ENCODE measurements at regions not wholly inside any gene's neighbourhood (a gene's known extent, or its start where the extent isn't known, plus 50 kb on each side); places are given as distances from the start of the nearest gene placed in this dataset.

DNA sequence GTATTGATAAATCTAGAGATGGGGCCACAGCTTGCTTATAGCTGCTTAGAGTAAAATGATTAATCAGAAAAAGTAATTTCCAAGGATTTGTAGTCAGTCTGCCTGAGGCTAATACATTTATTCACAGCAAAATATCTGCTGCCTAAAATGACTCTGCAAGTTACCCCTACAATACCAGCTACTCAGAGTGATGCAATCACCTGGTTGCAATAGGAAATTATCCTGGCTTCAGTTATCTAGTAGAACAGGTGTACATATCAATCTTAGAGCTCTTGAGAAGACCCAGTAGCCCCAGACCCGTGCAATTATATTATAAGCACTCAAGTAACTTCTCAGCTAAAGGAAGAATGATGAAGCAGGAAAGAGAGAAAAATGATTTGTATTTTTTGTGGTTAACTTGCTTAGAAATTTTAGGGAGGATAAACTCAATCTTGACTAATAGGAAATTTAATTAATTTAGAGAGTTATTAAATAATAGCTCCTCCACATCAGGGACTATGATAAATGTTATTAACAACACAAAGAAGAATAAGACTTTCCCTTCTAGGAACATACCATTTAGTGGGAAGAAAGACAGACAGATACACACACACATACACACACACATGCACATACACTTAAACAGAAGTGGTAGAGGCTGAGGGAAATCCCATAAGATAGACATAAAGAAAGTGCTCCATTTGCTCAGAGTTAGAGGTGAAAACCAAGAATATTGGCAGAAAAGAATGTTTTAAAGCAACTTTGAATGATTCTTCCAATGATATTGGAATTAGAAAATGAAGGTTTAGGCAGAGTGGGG, 140.4 kb upstream of the PRSS1 start:
- H3K27ac ChIP-seq, result no peak overlapping the region
- no peak for DNase-seq (ENCODE audit: low read depth, low spot score)

DNA sequence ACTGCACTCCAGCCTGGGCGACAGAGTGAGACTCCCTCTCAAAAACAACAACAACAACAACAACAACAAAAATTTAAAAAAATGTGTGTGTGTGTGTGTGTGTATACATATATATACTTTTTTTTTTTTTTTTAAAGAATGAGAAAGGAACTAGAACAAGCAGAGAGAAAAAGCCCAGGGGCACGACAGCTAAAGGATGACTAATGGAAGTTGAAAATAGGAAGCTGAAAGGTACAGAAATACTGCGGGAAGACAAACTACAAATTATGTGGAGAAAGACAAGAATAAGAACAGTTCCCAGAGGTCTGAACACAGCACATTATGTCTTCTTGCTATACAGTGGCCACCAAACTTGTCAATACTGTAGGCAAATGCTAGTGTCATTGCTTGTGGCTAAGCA, 141.9 kb upstream of the PRSS1 start:
- no peak for DNase-seq (ENCODE audit: low read depth, low spot score)
- H3K27ac ChIP-seq, result no peak overlapping the region

DNA sequence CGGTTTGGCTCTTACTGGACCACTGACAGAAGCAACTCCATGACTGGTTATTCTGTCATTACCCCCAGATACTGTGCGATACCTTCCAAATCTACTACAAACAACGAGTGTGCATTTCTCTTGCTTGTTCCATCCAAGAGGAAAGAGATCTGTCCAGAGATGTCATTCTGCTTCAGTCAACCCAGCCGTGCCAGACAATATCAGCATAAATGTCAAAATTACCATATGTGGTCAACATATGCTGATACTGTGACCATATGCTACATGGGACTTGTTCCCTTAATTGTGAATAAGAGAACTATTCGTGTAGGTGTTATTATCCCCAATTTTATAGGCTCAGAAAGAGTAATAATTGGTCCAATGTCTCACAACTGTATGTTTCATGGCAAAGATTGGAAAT, 143.2 kb upstream of the PRSS1 start:
- no peak for DNase-seq (ENCODE audit: low read depth, low spot score)
- H3K27ac ChIP-seq, result no peak overlapping the region

DNA sequence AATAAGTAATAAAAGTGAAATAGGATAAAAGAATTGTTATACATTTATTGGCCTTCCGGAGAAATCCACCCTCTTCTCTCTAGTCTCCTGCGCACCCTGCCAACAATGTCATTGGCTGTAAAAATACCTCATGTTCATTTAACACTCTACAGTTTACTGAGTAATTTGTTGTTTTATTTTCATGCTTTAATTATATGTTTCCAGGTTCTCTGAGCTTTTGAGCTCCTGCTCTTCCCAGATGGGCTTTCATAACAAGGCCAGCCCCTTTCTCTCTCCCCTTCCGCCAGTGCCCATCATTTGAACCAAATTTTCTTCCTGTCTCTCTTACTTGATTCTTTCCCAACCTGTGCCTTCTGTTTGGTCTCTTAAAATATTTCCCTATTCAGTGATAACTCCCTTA, 144.6 kb upstream of the PRSS1 start:
- DNase-seq (ENCODE audit: low read depth, low spot score), result no peak

DNA sequence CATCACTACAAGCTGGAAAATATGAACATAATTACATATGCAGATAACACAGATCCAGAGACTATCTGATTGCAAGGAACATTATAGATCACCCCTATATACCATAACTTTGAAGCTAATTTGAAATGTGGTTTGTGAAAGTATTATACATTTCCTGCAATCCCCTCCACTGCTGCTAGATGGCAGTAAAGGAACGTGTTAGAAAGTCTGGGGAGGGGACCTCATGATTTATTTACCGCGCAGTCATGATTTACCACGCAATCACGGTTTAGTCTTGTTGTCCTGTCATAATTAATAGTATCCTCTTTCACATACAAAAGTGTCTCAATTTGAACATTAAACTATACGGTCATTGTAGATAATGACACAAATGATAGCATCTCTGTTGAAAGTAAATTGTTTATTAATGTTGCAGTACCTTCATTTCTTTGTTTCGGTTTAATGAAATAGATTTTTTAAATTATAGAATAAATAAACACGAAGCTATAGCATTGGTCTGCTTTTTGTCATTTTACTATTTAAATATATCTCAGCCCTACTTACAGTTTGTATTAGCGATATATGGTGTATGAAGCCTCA, 145.3 kb upstream of the PRSS1 start:
- DNase-seq (ENCODE audit: low read depth, low spot score), result no peak
- no peak overlapping the region for H3K27ac ChIP-seq

More for the DNA sequence above, 144.6 kb upstream of the PRSS1 start:
- H3K27ac ChIP-seq, result no peak overlapping the region

DNA sequence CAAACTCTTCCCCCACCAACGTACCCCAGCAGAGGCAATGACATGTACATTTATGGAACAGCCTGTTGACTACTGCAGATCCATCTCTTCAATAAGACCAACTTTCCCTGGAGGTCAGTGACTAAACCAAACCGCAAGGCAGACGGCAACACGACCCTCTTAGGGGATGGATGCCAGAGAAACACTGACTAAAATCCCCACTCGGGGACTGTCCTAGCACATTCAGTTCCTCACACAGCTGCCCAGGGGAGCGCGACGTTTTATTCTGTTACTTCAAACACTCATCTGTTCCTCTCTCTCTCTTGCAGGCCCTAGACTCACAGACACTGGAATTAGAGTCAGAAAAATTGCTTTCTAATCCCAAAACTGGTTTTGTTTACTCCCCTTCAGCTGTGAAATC, 146.5 kb upstream of the PRSS1 start:
- no peak for DNase-seq (ENCODE audit: low read depth, low spot score)
- no peak overlapping the region for H3K27ac ChIP-seq

DNA sequence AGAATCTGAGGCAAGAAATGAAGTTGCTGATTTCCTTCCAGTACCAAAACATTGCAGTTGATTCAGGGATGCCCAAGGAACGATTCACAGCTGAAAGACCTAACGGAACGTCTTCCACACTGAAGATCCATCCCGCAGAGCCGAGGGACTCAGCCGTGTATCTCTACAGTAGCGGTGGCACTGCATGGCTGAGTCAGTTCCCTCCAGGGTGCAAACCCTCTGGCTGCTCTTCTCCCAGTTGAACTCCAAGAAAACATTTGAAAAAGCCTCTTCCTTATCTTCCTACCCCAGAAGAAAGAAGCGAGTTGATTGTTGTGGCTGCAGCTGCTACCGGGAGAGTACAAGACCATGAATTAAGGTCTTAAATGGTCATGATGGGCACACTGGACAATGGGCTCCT, 147.1 kb upstream of the PRSS1 start:
- no peak overlapping the region for H3K27ac ChIP-seq

DNA sequence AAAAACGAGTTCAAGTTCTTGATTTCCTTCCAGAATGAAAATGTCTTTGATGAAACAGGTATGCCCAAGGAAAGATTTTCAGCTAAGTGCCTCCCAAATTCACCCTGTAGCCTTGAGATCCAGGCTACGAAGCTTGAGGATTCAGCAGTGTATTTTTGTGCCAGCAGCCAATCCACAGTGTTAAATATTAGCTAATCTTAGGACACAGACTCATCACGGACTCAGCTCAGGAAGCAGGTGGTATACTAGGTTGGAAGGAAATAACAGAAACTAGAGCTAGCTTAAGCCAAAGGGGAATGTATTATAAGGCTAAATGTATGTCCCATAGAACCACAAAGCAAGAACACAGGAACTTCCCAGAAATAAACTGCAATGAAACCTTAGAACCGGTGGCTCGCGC, 151.0 kb upstream of the PRSS1 start:
- no peak overlapping the region for H3K27ac ChIP-seq
- no peak for DNase-seq (ENCODE audit: low read depth, low spot score)

More for the DNA sequence above, 147.1 kb upstream of the PRSS1 start:
- no peak for DNase-seq (ENCODE audit: low read depth, low spot score)

DNA sequence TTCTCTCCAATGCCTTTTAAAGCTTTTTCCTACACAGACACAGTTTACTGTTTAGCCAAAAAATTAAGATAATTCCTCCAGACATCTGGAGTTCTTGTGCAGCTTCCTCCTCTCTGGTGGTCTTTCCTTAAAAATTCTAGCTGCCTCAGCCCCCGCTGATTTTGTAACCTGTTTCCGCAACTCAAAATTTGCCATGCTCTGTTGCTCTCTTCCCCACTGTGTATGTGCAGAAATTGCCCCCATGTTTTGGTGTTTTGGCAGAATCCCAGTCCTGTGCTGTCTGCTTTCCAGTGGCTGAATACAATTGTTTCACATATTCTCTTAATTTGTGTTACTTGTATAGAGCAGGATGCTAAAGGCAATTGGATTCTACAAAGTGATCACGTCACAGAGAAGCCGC, 151.7 kb upstream of the PRSS1 start:
- no peak overlapping the region for H3K27ac ChIP-seq
- no peak for DNase-seq (ENCODE audit: low read depth, low spot score)

DNA sequence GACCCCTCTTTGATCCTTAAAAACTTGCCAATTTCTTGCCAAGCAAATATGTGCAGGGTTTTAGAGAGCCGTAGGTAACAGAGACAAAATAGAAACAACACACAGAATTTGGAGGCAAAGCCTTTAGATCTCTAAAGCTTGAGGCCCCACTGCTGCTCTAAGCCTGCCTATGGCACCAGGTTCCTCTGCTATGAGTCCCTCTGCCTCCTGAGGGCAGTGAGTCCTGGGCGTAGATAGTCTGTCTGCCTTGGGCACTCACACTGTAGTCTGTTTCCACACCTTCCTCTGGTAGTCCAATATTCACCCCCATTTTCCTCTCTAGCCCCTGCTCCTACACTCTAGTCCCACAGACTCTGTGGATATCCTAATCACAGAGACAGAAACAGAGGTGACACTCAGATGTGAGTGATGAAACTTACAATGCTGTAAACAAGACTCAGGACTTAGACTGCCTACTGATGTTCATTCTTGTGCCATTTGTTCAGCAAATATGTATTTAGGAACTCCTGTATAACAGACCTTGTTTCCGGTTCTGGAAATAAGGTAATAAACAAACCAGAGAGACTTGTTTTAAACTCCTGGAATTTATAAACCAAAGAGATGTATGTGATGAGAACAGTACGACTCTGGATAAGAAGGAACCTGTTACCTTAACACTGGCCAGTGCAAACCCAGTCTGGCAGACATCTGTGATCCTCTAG, 153.3 kb upstream of the PRSS1 start:
- DNase-seq (ENCODE audit: low read depth, low spot score), result no peak
- no peak overlapping the region for H3K27ac ChIP-seq

DNA sequence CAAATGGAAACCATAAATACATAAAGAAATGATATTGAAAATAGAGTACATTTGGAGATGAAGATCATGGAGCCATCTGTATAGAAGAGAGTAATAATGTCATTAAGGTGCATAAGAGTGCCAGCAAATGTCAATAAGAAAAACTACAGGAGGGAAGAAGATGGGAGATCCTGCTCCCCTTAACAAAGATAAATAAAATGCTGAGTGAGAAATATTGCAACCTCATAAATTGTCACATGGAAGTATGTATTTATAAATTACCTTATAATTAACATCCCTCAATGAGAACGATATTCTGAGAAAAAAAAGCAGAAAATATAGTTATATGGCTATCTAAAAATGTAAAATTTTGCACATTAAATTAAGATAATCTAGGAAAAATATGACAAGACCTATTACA, 155.2 kb upstream of the PRSS1 start:
- no peak overlapping the region for H3K27ac ChIP-seq
- DNase-seq (ENCODE audit: low read depth, low spot score), result no peak

DNA sequence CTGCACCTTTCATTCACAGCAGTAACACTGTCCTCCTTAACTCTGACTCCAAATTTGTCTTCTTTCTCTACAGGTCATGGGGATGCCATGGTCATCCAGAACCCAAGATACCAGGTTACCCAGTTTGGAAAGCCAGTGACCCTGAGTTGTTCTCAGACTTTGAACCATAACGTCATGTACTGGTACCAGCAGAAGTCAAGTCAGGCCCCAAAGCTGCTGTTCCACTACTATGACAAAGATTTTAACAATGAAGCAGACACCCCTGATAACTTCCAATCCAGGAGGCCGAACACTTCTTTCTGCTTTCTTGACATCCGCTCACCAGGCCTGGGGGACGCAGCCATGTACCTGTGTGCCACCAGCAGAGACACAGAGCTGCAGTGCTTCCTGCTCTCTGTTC, 156.2 kb upstream of the PRSS1 start:
- DNase-seq (ENCODE audit: low read depth, low spot score), result no peak
- no peak overlapping the region for H3K27ac ChIP-seq

DNA sequence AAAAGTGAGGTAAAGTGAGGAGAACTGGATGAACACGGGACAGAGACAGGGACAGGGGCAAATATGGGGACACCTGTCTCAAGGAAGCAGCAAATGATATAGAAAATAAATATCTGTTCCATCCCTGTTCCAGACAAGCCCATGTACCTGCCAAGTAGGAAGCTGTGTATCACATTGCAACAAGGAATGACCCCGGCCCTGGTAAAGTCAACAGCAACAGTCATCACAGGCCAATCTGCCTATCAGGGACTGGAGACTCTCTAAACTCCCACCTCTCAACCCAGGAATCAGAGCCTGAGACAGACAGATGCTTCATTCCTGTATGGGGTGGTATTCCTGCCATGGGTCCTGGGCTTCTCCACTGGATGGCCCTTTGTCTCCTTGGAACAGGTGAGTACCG, 156.6 kb upstream of the PRSS1 start:
- DNase-seq (ENCODE audit: low read depth, low spot score), result no peak
- no peak overlapping the region for H3K27ac ChIP-seq

DNA sequence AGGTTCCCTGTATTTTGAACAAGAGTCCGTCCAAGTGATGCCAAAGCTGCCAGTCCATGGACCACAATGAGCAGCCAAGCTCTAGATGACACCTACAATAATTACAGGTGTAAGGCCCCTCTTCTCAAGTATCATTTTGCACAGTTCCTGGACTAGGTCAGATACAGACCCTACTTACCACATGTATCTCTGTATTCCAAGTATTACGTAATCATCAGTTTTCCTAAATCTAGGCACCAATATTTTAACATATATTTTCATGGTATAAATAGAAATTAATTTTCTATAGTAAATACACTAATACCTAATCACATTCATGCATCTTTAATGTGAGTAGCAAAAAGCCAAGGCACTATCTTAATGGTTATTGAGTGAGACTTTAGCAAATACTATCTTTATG, 157.0 kb upstream of the PRSS1 start:
- DNase-seq (ENCODE audit: low read depth, low spot score), result no peak
- H3K27ac ChIP-seq, result no peak overlapping the region

DNA sequence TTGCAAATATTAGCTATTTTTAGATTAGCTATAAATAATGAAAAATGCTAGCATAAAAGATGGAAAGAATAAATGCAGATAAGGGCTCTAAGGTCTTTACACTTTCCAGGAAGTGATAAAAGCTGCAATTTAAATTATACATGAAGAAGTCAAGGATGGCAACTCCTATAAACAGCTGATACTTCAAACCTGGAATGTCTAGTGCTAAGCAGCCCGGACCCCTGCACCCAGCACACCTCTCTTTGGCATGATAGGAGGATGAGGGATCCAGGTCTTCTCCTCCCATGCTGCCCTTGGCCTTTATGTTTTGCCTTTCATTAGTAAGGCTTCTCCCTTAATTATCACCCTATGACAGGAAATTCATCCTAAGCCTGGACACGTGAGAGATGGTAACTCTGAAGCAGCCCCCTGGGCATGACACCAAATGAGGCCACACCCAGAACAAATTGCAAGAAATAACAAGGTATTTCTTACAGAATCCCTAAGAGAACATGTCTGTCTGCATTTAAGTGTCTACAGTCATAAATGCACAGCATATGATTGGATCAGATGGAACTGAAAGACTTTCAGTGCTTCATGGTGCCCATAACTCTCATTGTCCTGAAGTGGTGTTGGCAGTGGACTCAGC, 158.3 kb upstream of the PRSS1 start:
- no peak overlapping the region for H3K27ac ChIP-seq

DNA sequence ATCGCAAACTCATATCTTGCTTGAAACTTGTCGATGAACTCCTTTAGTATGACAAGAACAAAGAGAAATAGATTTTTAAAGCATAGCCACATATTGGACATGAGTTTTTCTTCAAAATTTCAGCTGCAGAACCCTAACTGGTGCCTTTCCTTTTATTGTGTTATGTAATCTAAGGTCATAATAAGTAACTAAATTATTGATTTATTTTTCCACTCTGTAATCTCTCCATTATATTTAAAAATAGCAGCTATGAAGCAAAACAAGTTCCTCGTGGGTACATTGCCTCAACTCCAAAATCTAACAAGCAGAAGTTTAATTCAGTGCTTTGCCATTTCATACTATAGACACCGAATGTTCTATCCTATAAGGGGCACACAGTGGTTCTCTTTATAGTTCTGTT, 159.2 kb upstream of the PRSS1 start:
- H3K27ac ChIP-seq, result no peak overlapping the region
- DNase-seq (ENCODE audit: low read depth, low spot score), result no peak

More for the DNA sequence above, 158.3 kb upstream of the PRSS1 start:
- no peak for DNase-seq (ENCODE audit: low read depth, low spot score)

DNA sequence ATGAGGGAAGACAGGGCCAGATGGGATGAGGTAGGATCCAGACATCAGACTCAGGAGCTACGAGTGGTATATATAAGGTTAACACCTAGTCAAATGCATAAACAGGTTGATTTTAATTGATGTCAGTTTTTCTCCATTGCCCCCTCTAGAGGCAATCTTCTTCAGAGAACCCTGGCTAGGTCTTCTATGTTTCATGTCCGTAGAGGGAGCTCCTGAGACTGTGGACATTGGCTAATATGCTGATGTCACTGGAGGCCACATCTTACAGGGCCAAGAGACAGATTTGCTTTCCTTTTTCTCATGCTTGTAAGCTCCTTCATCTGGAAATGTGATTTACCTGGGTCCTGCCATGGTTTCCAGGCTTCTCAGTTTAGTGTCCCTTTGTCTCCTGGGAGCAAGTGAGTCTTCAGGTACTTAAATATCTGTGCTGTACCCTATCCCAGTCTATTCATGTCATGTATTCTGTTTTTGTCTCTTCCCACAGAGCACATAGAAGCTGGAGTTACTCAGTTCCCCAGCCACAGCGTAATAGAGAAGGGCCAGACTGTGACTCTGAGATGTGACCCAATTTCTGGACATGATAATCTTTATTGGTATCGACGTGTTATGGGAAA, 161.6 kb upstream of the PRSS1 start:
- no peak for DNase-seq (ENCODE audit: low read depth, low spot score)
- H3K27ac ChIP-seq, result no peak overlapping the region

DNA sequence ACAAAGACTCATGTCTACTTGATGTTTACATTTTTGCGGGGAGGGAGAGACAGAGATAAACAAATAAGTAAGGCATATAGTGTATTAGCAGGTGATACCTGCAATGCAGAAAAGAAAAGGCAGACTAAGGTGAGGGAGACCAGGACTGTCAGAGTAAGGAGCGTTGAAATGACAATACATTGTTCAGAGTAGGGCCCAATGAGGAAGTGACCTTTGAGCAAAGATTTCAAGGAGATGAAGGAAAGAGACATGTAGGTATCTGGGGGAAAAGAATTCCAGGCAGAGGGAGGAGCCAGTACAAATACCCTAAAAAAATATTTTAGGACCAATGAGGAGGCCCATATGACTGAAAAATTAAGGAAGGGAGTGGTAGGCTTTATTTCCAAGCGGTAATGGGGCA, 162.7 kb upstream of the PRSS1 start:
- no peak overlapping the region for H3K27ac ChIP-seq
- DNase-seq (ENCODE audit: low read depth, low spot score), result no peak

DNA sequence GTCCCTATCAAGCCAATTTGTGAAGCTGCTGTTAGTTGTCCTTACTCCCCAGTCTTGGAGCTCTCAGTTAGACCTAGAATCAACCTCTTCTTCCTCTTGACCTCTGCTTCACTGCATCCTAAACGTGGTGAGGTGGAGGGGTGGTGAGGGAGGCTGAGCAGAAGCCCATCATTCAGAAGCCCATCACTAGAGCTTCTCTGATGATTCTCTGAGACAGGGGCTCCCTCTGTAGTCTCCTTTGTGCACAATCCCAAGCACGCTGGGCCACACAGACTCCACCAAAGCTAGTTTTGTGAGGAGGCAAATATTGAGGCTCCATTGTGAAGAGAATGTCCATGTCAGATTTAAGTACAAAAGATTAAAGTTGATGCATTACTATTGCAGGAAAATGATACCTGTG, 163.8 kb upstream of the PRSS1 start:
- H3K27ac ChIP-seq, result no peak overlapping the region
- no peak for DNase-seq (ENCODE audit: low read depth, low spot score)

DNA sequence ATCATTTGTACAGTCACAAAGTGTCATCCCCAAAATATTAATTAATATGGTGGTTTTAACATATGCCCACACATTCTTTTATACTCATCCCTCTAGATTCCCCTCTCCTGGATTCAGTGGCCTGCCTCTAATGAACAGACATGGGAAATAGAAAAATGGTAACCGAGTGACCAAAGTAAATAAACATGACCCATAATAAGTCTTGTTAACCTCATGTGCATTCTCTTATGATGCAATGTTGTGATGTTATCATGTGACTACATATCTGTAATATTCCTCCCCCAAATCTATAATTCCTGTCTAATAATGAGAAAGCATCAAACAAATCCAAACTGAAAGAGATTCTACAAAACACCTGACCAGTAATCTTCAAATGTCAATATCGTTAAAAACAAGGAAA, 164.5 kb upstream of the PRSS1 start:
- no peak for DNase-seq (ENCODE audit: low read depth, low spot score)
- H3K27ac ChIP-seq, result no peak overlapping the region

DNA sequence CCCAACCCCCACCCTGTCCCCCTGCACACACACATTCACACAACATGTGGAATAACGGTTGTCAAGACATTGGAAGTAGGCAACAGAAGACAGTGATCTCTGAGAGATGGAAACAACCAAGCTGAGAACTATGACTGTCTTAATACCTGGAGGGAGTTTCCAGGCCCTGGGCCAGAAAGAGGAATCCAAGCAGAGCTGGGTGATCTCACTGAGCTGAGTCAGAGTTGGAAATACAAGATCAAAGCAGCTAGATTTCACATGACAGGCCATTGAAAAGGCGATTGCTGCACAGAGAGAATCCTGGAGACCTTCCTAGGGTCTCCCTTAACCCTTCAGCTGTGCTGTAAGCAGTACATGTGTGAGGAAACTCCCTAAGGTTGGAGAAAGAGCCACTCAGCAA, 165.8 kb upstream of the PRSS1 start:
- no peak overlapping the region for H3K27ac ChIP-seq
- DNase-seq (ENCODE audit: low read depth, low spot score), result peak; percentile 54

Measured in epithelial cell of prostate (primary cell).